HUES64 (cell line): ENCODE measurements at regions not wholly inside any gene's neighbourhood (a gene's known extent, or its start where the extent isn't known, plus 50 kb on each side); places are given as distances from the start of the nearest gene placed in this dataset.

Experiments
- H3K27ac ChIP-seq: 2 replicates; pipeline ENCODE4 v1.7.0; 2013; ENCODE audit warnings: low read depth, low read length, inconsistent platforms
- H3K27me3 ChIP-seq: 2 replicates; pipeline ENCODE4 v1.6.1; 2013; ENCODE audit warnings: mild to moderate bottlenecking, low read length; ENCODE audit not compliant: insufficient read depth
- H3K36me3 ChIP-seq: 2 replicates; pipeline ENCODE4 v1.6.1; 2013; ENCODE audit warnings: mild to moderate bottlenecking, low read length; ENCODE audit not compliant: insufficient read depth
- H3K4me1 ChIP-seq: 2 replicates; pipeline ENCODE4 v1.6.1; 2013; ENCODE audit warnings: mild to moderate bottlenecking, low read length, moderate library complexity; ENCODE audit not compliant: insufficient read depth
- H3K4me3 ChIP-seq: 2 replicates; pipeline ENCODE4 v1.5.1; 2013; ENCODE audit warnings: mild to moderate bottlenecking, low read length, moderate library complexity
- H3K9ac ChIP-seq: 2 replicates; pipeline ENCODE4 v1.6.1; 2013; ENCODE audit warnings: mild to moderate bottlenecking, low read depth, low read length
- H3K9me3 ChIP-seq: 2 replicates; pipeline ENCODE4 v1.6.1; 2013; ENCODE audit warnings: low read depth, low read length; ENCODE audit not compliant: insufficient read depth
- WGBS: fragments of 150-250, 120-280 bp; methylation state at CpG from one replicate; pipeline ENCODE4 v1.1.7; 2013; ENCODE audit warnings: missing lambda C conversion rate; 5-methylcytosine and 5-hydroxymethylcytosine counted together

DNA sequence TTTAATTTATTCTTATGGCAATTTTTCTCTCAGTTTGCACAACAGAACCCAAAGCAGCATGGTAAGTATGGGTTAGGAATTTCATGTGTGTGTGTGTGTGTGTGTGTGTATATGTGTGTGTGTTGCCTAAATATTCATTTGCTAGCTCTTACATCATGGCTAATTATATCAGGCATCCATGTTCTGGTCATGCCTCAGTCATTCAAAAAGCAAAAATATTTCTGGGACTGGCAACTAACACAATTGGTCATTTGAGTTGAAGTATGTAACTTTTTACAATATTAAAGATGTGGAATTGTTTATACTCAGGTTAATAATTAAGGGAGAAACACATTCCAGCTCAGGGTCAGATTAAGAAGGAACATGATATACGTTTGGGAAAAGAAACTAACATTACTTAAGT lies 67.6 kb upstream of the PHYHIPL start:
- Histone ChIP-seq H3K27me3 (no peaks in the 10 kb centered on the region), H3K4me1 (peaks cover 5% of the 10 kb centered on the region; the same call in 1 of the 2 replicates), H3K27ac (no peak overlapping the region), H3K9ac (no peak overlapping the region), H3K36me3 (no peaks in the 10 kb centered on the region), H3K9me3 (no peaks in the 10 kb centered on the region), H3K4me3 (no peak overlapping the region)
- 89% methylated on average over 1 of the region's 1 CpG for WGBS

- H3K27ac ChIP-seq = no peak overlapping the region
- no peaks in the 10 kb centered on the region for H3K9me3 ChIP-seq
- H3K36me3 ChIP-seq = no peaks in the 10 kb centered on the region
- WGBS = 100% methylated on average over 1 of the region's 2 CpGs
- H3K27me3 ChIP-seq = no peaks in the 10 kb centered on the region
- no peak overlapping the region for H3K9ac ChIP-seq
- H3K4me1 ChIP-seq = no peaks in the 10 kb centered on the region
- H3K4me3 ChIP-seq = no peak overlapping the region
Observed at GRCh38 chr10:59109826-59110225, 66.6 kb upstream of the PHYHIPL start.

- Histone ChIP-seq H3K27me3 (no peaks in the 10 kb centered on the region), H3K4me1 (no peaks in the 10 kb centered on the region), H3K9me3 (peaks cover 6% of the 10 kb centered on the region; the same call in 1 of the 2 replicates), H3K36me3 (no peaks in the 10 kb centered on the region), H3K27ac (no peak overlapping the region), H3K4me3 (no peak overlapping the region), H3K9ac (no peak overlapping the region)
- WGBS = 84% methylated on average over 1 of the region's 3 CpGs
Observed at GRCh38 chr10:59124187-59124586, 52.3 kb upstream of the PHYHIPL start.

GRCh38 chr10:59125666-59126065 lies 50.8 kb upstream of the PHYHIPL start:
- Histone ChIP-seq H3K36me3 (no peaks in the 10 kb centered on the region), H3K27me3 (no peaks in the 10 kb centered on the region), H3K9ac (no peak overlapping the region), H3K9me3 (peaks cover 4% of the 10 kb centered on the region; the same call in 1 of the 2 replicates), H3K4me1 (no peaks in the 10 kb centered on the region), H3K27ac (no peak overlapping the region), H3K4me3 (no peak overlapping the region)

DNA sequence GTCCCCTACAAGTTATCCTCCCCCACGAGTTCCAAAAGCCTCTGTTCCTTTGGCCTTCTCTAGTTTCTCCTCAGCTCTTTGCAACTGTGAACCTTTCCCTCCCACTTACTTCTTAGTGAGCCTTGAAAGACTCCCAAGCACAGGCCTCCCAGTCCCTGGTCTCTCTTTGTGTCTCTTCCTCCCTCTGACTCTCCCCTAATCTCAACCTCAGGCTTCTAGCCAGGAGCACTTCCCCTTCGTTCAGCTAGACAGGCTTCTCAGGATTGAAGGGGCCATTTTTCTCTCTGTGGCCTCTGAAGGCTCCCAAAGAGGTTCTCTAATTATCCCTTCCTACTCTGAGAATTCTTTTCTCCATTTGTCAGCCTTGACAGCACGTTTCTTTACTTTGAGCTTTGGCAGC lies 50.2 kb upstream of the PHYHIPL start:
- Histone ChIP-seq H3K27ac (no peak overlapping the region), H3K9me3 (no peaks in the 10 kb centered on the region), H3K4me3 (no peak overlapping the region), H3K36me3 (no peaks in the 10 kb centered on the region), H3K9ac (no peak overlapping the region), H3K27me3 (no peaks in the 10 kb centered on the region), H3K4me1 (no peaks in the 10 kb centered on the region)
- WGBS = 72% methylated on average over 3 of the region's 3 CpGs
